GM19025 (cell line): ENCODE measurements at regions not wholly inside any gene's neighbourhood (a gene's known extent, or its start where the extent isn't known, plus 50 kb on each side); places are given as distances from the start of the nearest gene placed in this dataset.

ENCODE experiments used
- ATAC-seq: cut with Tn5 transposase; IDR thresholded peaks from one replicate; pipeline ENCODE4 v1.9.1; 2021; ENCODE audit warnings: mild to moderate bottlenecking, low read depth, moderate library complexity; ENCODE audit not compliant: unreplicated experiment

DNA sequence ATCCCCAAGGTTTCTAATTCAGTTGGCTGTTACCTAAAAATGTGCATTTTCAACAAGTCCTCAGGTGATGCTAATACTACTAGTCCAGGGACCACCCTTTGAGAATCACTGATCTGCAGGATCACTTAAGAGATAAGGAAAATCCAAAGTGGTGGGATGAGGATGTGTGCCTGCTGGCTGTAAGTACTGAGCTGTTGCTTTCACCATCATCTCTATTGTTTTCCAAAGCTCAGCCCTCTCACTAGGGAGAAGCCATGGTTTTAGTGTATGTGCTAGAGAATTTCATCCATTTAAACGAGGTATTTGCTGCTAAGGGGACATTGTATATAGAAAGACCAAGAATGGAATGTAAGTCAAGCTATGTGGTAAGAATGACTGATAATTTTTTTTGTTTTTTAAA, 202.3 kb downstream of the KIF21A start:
- ATAC-seq, result no peak

GRCh38 chr12:39239490-39240486, 203.1 kb downstream of the KIF21A start:
- no peak for ATAC-seq

- no peak for ATAC-seq
Measured at GRCh38 chr12:39237004-39237403, 205.9 kb downstream of the KIF21A start.

DNA sequence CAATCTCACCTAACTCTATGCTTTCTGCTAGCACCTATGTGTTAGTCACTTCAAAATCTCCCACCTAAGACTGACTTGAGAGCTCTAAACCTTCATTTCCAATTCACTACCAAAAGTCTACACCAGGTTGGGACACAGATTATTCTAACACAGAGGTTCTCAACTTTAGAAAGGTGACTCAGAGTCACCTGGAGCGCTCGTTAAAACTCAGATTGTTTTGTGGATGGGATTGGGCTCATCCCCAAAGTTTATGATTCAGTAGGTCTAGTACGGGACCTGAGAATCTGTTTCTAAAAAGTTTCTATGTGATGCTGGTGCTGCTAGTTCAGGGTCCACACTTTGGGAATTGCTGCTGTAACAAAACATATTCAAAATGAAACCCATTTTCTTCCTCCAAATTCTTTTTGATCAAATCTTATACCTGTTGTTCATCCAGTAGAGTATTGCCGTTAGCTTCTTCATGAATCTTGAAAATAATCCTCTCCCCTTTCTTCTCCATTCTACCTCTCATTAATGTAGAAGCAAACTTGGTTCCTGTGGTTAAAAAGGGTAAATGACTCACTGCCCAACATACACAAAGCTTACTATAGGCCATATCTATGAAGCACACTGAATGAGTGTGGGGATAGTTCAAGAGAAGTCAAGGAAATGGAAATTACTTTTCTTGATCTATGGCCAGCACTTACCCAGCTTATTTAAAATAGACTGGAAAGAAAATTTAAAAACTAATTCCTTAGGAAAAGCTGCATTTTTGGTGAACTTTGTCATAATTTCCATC, 206.7 kb downstream of the KIF21A start:
- ATAC-seq, result no peak

- ATAC-seq, result no peak
Measured at GRCh38 chr12:39230086-39230485, 212.8 kb downstream of the KIF21A start.

DNA sequence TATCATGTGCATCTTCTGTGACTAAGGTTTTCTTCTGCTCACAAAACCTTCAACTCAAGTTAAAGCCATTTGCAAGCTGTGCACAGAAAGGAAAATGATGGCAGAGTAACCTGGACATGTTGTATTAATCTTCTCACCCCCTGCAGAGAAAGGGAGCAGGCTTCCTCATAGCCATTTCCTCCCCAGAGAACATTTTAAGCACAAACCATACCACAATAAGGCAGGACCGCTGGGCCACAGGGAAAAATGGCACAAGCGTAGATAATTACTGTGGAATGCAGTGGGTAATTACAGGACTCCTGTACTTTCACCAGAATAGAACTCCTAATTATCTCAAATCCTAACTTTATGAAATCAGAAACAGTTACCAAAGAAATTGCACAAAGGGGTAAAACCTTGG, 215.7 kb downstream of the KIF21A start:
- ATAC-seq, result no peak

DNA sequence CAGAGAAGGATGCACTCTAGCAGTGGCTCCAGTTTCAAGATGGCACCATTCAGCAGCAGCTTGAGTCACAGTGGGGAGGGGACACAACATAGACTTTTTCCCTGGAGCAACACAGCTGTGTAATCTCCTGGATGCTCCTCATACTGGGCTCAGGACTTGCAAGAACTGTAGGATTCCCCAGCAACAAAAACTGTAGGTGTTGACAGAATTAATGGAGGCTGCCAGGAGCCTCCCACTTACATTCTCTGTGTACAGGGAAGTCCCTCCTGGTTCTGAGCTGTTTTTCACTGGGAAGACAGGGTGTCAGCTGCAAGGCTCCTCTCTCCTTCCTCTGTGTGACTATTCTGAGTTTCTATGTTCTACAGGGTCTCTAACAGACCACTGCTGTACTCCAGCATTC, 217.9 kb downstream of the KIF21A start:
- no peak for ATAC-seq

- no peak for ATAC-seq
Measured at GRCh38 chr12:39205969-39206368, 237.0 kb downstream of the KIF21A start.

- ATAC-seq, result no peak
Measured at GRCh38 chr12:39199351-39199750, 243.6 kb downstream of the KIF21A start.

DNA sequence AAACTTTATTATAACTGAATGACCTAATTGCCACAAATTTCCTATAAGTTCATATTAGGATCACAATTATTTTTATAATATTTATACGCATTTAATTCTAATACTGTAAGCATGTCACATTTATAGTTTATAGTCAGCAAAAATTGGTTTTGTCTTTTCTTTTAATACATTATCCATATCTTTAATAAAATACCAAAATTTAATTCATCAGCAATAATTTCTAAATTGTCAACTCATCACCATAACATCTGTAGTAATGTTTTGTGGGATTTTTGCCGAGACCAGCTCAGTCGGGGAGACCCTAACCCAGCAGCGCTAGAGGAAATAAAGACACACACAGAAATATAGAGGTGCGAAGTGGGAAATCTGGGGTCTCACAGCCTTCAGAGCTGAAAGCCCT, 254.2 kb downstream of the KIF21A start:
- no peak for ATAC-seq

DNA sequence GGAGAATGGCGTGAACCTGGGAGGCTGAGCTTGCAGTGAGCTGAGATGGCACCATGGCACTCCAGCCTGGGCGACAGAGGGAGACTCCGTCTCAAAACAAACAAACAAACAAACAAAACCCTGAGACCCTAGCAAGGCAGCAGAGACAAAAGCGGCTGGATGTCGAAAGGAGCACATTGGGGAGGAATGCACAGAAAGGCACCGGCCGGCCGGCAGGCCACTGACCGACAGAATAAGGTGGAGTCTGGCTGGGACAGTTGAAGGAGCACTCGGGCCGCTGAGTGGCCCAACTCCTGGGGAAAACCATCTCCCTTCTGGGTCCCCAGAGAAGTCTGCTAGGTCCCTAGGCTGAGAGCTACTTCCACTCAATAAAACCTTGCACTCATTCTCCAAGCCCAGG, 256.2 kb downstream of the KIF21A start:
- ATAC-seq, result no peak

DNA sequence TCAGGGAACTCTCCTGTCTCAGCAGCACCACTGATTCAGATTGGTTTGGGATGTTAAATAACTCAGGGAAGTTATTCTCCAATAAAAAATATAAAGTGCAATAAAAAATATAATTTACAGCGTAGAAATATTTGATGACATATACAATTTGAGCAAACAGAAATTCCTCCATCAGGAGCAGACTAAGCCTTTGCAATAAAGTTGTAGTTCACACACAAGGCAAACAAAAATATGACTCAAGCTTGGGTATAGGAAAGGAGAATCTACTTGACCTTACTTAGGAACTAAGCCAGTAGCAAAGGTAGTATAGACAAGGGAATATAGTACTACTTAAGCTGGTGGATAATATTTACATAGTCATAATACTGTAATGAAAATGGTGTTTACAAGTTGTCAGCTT, 264.1 kb downstream of the KIF21A start:
- no peak for ATAC-seq

GRCh38 chr12:39176356-39176755, 266.6 kb downstream of the KIF21A start:
- no peak for ATAC-seq

DNA sequence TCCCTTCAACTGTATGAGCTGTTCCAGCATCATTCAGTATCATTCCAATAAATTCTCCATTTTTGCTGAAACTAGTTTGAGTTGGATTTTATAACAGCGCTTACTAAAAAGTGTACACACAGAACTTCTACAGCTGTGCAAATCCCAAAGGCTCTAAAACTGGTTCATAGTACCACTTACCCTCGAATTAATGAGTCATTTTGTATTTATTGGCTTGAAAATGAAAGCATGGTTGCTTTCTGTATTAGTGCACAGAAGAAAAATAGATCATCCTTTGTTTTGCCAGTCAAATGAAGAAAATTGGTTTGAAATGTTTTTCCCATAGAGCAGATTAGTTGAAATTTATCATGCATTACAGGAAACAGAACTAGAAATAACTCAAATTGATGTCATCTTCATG, 268.3 kb upstream of the CPNE8 start:
- peak; percentile 81 for ATAC-seq

DNA sequence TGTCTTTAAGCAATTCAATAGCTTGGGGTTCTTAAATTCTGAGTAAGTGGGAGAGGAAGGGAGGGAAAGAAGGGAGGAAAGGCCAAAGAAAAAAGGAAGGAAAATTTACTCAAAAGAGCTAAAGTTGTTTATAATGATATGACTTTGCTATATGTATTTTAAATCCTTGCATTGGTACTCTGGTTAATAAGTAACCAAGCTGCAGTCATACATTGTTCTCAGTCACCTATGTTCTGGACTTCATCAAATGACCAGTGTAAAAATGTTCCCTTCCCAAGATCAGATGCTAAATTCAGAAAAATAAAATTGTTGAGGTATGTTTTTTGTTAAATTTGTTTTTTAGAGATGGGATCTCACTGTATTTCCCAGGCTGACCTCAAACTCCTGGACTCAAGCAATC, 259.9 kb upstream of the CPNE8 start:
- ATAC-seq, result no peak

DNA sequence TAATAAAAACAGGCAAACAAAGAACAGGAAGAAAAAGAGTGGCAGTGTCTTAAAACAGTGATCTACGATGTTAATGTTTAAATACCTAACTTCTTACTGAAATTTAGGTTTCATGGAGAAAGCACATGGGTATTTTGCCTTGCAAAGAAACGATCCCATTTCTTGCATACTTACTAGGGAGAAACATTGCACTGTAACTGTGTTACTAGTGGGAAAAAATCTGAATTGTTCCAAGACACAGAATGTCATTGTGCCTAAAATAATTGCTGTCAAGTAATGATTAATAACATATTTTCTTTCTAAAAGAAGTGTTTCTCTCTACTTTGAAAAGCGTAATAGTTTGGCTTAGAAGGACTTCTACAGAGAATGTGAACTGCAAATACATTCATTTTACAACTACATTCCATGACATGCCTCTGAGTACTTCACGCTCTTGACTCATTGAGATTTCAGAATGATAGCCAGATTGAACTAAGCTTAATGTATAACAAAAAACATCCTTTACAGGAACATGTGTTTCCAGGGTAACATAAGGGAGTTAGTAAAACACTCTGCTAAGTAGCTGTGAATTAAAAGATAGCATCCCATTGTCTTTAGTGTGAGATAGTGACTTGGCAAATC, 256.2 kb upstream of the CPNE8 start:
- no peak for ATAC-seq

DNA sequence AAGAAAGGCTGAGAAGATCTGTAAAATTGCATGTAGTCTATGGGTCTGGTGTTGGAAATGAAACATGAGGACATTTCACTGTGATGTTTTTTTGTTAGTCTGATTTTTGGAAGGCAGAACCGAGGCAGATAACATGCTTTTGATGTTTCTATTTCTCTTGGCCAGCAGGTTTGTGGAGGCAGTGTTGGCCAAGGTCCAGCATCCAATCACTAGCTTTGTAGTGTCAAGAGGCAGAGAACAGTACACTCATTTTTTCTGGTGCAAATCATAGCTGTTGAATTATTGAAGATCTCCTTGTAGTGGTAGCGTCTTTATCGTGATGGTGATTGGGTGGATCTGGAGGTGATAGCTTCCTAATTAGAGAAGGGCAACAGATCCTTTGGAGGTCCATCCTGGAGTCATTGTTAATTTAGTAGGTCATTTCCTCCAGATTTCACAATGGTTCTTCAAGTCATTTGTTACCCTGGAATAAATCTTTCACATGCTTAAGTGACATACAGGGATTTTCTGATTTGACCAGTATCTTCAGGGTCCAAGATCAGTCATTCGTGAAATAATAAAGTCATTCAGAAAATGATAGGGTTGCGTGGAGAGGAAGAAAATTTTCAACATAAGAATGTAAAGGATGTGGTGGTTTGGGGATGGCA, 252.4 kb upstream of the CPNE8 start:
- no peak for ATAC-seq

GRCh38 chr12:39145175-39145999, 240.0 kb upstream of the CPNE8 start:
- ATAC-seq, result peak; percentile 91

DNA sequence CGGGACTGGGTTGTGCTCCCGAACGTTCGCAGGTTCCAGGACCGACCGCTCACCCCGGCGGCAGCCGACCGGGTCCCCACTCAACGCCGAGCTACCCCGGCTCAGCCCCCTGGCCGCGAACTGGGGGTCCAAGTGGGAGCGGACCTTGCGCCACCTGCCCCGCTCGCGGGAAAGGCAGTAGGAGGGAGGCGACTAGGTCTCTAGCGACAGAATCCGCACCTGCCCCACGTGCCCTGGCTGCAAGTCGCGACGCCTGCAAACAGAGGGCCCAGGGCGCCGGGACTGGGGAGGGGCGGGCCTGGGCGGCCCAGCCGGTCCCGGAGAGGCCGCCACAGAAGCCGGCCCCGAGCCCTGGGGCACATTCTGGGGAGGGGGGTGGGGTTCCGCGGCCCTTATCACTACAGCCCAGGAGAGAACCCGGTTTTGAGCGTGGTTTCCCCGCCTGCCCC, 239.2 kb upstream of the CPNE8 start:
- ATAC-seq, result no peak

DNA sequence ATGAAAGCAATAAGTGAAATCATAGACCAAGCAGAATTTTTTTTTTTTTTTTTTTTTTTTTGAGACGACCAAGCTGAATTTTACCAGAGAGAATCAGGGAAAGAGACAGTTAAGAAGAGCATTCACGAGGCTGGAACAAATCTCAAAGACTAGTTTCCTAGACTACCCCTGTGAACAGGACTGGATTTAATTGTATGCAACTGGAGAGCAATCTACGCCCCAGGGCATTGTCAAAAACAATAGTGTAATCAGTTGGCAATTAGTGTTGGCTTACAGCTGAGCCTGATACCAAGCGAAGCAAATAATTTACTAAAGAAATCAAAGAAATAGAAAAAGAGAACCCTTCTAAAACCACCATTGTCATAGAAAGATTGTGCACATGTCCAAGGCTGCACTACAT, 232.9 kb upstream of the CPNE8 start:
- no peak for ATAC-seq
